ENCODE measurements at regions not wholly inside any gene's neighbourhood (a gene's known extent, or its start where the extent isn't known, plus 50 kb on each side); places are given as distances from the start of the nearest gene placed in this dataset.

GRCh38 chr18:68114989-68115388 is 598.5 kb upstream of the DSEL start:
- Histone ChIP-seq H3K4me2 (ENCODE audit: low read length) (no peak overlapping the region), H3K27me3 (ENCODE audit: control insufficient read depth, low read length) (no peaks in the 10 kb centered on the region), H3K4me3 (ENCODE audit: low read length) (no peak overlapping the region), H3K9me3 (ENCODE audit: control insufficient read depth, insufficient read depth, low read length) (no peaks in the 10 kb centered on the region), H3K4me1 (ENCODE audit: control insufficient read depth, low read length) (no peaks in the 10 kb centered on the region), H3K9me2 (replicated peaks; ENCODE audit: control insufficient read depth, low read length) (no peaks in the 10 kb centered on the region), H3K27ac (ENCODE audit: low read depth, low read length) (no peak overlapping the region), H3K79me2 (ENCODE audit: control insufficient read depth, low read length) (no peaks in the 10 kb centered on the region), H3F3A (ENCODE audit: control insufficient read depth, insufficient read depth) (no peaks in the 10 kb centered on the region), H3K36me3 (ENCODE audit: control insufficient read depth, low read length) (no peaks in the 10 kb centered on the region), H4K20me1 (ENCODE audit: control insufficient read depth, insufficient read depth, low read depth, low read length) (no peaks in the 10 kb centered on the region)
- TF ChIP-seq CTCF (IDR thresholded peaks at IDR 0.05; ENCODE audit: low read depth, low read length, poor library complexity, severe bottlenecking) = no peak
- no peak for TF ChIP-seq EZH2phosphoT487 (IDR thresholded peaks at IDR 0.05; ENCODE audit: borderline replicate concordance, low read length)

GRCh38 chr18:68104036-68104435 is 587.5 kb upstream of the DSEL start:
- Histone ChIP-seq H3K4me2 (ENCODE audit: low read length) (no peak overlapping the region), H3K27ac (ENCODE audit: low read depth, low read length) (no peak overlapping the region), H3K79me2 (ENCODE audit: control insufficient read depth, low read length) (no peaks in the 10 kb centered on the region), H3F3A (ENCODE audit: control insufficient read depth, insufficient read depth) (no peaks in the 10 kb centered on the region), H3K4me3 (ENCODE audit: low read length) (no peak overlapping the region), H3K36me3 (ENCODE audit: control insufficient read depth, low read length) (no peaks in the 10 kb centered on the region), H4K20me1 (ENCODE audit: control insufficient read depth, insufficient read depth, low read depth, low read length) (no peaks in the 10 kb centered on the region), H3K9me2 (replicated peaks; ENCODE audit: control insufficient read depth, low read length) (no peaks in the 10 kb centered on the region), H3K4me1 (ENCODE audit: control insufficient read depth, low read length) (no peaks in the 10 kb centered on the region), H3K27me3 (ENCODE audit: control insufficient read depth, low read length) (no peaks in the 10 kb centered on the region), H3K9me3 (ENCODE audit: control insufficient read depth, insufficient read depth, low read length) (no peaks in the 10 kb centered on the region)
- TF ChIP-seq EZH2phosphoT487 (IDR thresholded peaks at IDR 0.05; ENCODE audit: borderline replicate concordance, low read length) (no peak), CTCF (IDR thresholded peaks at IDR 0.05; ENCODE audit: low read depth, low read length, poor library complexity, severe bottlenecking) (no peak)

- Histone ChIP-seq H3K4me1 (ENCODE audit: control insufficient read depth, low read length) (no peaks in the 10 kb centered on the region), H3K27me3 (ENCODE audit: control insufficient read depth, low read length) (no peaks in the 10 kb centered on the region), H3K79me2 (ENCODE audit: control insufficient read depth, low read length) (no peaks in the 10 kb centered on the region), H3K27ac (ENCODE audit: low read depth, low read length) (no peak overlapping the region), H3K36me3 (ENCODE audit: control insufficient read depth, low read length) (no peaks in the 10 kb centered on the region), H3K4me2 (ENCODE audit: low read length) (no peak overlapping the region), H3K4me3 (ENCODE audit: low read length) (no peak overlapping the region), H3K9me2 (replicated peaks; ENCODE audit: control insufficient read depth, low read length) (no peaks in the 10 kb centered on the region), H3K9me3 (ENCODE audit: control insufficient read depth, insufficient read depth, low read length) (no peaks in the 10 kb centered on the region), H4K20me1 (ENCODE audit: control insufficient read depth, insufficient read depth, low read depth, low read length) (no peaks in the 10 kb centered on the region), H3F3A (ENCODE audit: control insufficient read depth, insufficient read depth) (no peaks in the 10 kb centered on the region)
- no peak for TF ChIP-seq CTCF (IDR thresholded peaks at IDR 0.05; ENCODE audit: low read depth, low read length, poor library complexity, severe bottlenecking)
- TF ChIP-seq EZH2phosphoT487 (IDR thresholded peaks at IDR 0.05; ENCODE audit: borderline replicate concordance, low read length) = no peak
Measured at GRCh38 chr18:68103561-68103960, 587.0 kb upstream of the DSEL start.

GRCh38 chr18:68102117-68102516 is 585.6 kb upstream of the DSEL start:
- Histone ChIP-seq H3K9me2 (replicated peaks; ENCODE audit: control insufficient read depth, low read length) (no peaks in the 10 kb centered on the region), H3K36me3 (ENCODE audit: control insufficient read depth, low read length) (no peaks in the 10 kb centered on the region), H3K4me2 (ENCODE audit: low read length) (no peak overlapping the region), H3K4me3 (ENCODE audit: low read length) (no peak overlapping the region), H3K27ac (ENCODE audit: low read depth, low read length) (no peak overlapping the region), H3K79me2 (ENCODE audit: control insufficient read depth, low read length) (no peaks in the 10 kb centered on the region), H3K9me3 (ENCODE audit: control insufficient read depth, insufficient read depth, low read length) (no peaks in the 10 kb centered on the region), H4K20me1 (ENCODE audit: control insufficient read depth, insufficient read depth, low read depth, low read length) (no peaks in the 10 kb centered on the region), H3K27me3 (ENCODE audit: control insufficient read depth, low read length) (no peaks in the 10 kb centered on the region), H3K4me1 (ENCODE audit: control insufficient read depth, low read length) (no peaks in the 10 kb centered on the region), H3F3A (ENCODE audit: control insufficient read depth, insufficient read depth) (no peaks in the 10 kb centered on the region)
- TF ChIP-seq EZH2phosphoT487 (IDR thresholded peaks at IDR 0.05; ENCODE audit: borderline replicate concordance, low read length) = no peak
- no peak for TF ChIP-seq CTCF (IDR thresholded peaks at IDR 0.05; ENCODE audit: low read depth, low read length, poor library complexity, severe bottlenecking)
